ENCODE measurements at regions not wholly inside any gene's neighbourhood (a gene's known extent, or its start where the extent isn't known, plus 50 kb on each side); places are given as distances from the start of the nearest gene placed in this dataset.

GRCh38 chrX:148120151-148120550, 139.0 kb downstream of the FMR1NB start:
- DNase-seq (ENCODE audit: low read depth, low spot score) (no peak), FAIRE-seq (no peak)
- CTCF ChIA-PET = no interaction called here
- Histone ChIP-seq H3K4me1 (ENCODE audit: control insufficient read depth, extremely low read depth, insufficient read depth, low read length) (no peaks in the 10 kb centered on the region), H3K79me2 (ENCODE audit: control insufficient read depth, insufficient read depth, low read length) (no peaks in the 10 kb centered on the region), H3K9me3 (replicated peaks; ENCODE audit: control insufficient read depth, insufficient read depth, low read length) (no peaks in the 10 kb centered on the region), H4K20me1 (replicated peaks; ENCODE audit: control insufficient read depth, extremely low read depth, insufficient read depth, low read length) (no peaks in the 10 kb centered on the region), H3K4me3 (replicated peaks in 1 of 3; ENCODE audit: insufficient read depth in 1 of 3, low read depth in 1 of 3, low read length in 3 of 3) (no peak overlapping the region), H3K9ac (replicated peaks; ENCODE audit: extremely low read depth, insufficient read depth, low read length) (no peak overlapping the region), H3K27ac (ENCODE audit: insufficient read depth, low read depth, low read length) (no peak overlapping the region), H2AFZ (ENCODE audit: low read depth, low read length) (no peak overlapping the region), H3K4me2 (ENCODE audit: insufficient read depth, low read length) (no peak overlapping the region), H3K36me3 (ENCODE audit: control insufficient read depth in 2 of 2, extremely low read depth in 1 of 2, insufficient read depth in 2 of 2, low read length in 2 of 2) (no peaks in the 10 kb centered on the region), H3K27me3 (ENCODE audit: control insufficient read depth in 2 of 2, insufficient read depth in 2 of 2, low read length in 2 of 2) (no peaks in the 10 kb centered on the region), H3K9me1 (replicated peaks; ENCODE audit: control insufficient read depth, extremely low read depth, insufficient read depth, low read length) (no peaks in the 10 kb centered on the region)
- dilution Hi-C loops (cut with MboI; ENCODE audit: extremely low pct_ligation_motif_present, low sequenced_read_pairs) = no loop called here
- POLR2A ChIA-PET = no interaction called here
- TF ChIP-seq GATA2 (IDR thresholded peaks at IDR 0.05; ENCODE audit: insufficient read depth, insufficient read length, low read depth, low read length) (no peak), MYC (IDR thresholded peaks at IDR 0.05; ENCODE audit: low read depth, low read length) (no peak), POLR2AphosphoS5 (IDR thresholded peaks at IDR 0.05; ENCODE audit: insufficient read depth, low read depth, low read length) (no peak), JUN (IDR thresholded peaks at IDR 0.05; ENCODE audit: borderline replicate concordance, insufficient read depth, insufficient read length, low read depth) (no peak), FOS (IDR thresholded peaks at IDR 0.05; ENCODE audit: borderline replicate concordance, insufficient read depth, low read length) (no peak), CTCF (IDR thresholded peaks at IDR 0.05; ENCODE audit: extremely low read depth in 1 of 2, insufficient read depth in 1 of 2, low read depth in 1 of 2, low read length in 2 of 2) (no peak), MAX (IDR thresholded peaks at IDR 0.05; ENCODE audit: insufficient read depth, insufficient read length) (no peak), POLR2A (IDR thresholded peaks at IDR 0.05; ENCODE audit: low read depth, low read length) (no peak), EZH2 (IDR thresholded peaks at IDR 0.05; ENCODE audit: borderline replicate concordance, low read depth, low read length, severe bottlenecking) (no peak)
- BruUV-seq (replicated peaks) = no TSS peak
- intact Hi-C loops (cut with micrococcal nuclease) = no loop called here

All from endothelial cell of umbilical vein (primary cell).